ENCODE measurements at regions not wholly inside any gene's neighbourhood (a gene's known extent, or its start where the extent isn't known, plus 50 kb on each side); places are given as distances from the start of the nearest gene placed in this dataset.

DNA sequence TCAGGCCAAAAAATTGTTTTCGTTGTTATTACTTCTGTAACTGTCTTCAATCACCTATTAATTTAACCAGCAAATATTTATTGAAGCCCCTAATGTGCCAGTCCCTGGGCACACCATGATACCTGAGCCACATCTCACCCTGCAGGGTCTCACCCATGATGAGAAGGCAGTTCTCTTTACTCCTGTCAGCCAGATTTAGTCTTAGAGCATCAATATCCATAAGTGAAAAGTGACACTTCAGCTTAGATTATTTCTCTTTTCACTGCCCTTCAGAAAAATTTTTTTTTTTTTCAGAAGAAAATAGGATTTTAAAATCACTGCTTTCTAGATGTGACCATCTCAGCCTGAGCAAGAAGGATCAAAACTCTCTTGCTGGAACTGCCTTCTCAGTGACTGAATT, 258.6 kb upstream of the NFE2L3 start:
- Mint-ChIP-seq H3K27ac (peak overlapping the region; percentile 82), H3K9me3 (peaks cover 6% of the 10 kb centered on the region), H3K4me1 (ENCODE audit: low read depth) (peaks cover 33% of the 10 kb centered on the region), H3K36me3 (ENCODE audit: low read depth) (peaks cover 3% of the 10 kb centered on the region), H3K4me3 (peak overlapping the region; percentile 84), H3K27me3 (ENCODE audit: insufficient read depth) (peaks cover 19% of the 10 kb centered on the region)
- no peak for DNase-seq (ENCODE audit: low spot score)
- intact Hi-C loops (cut with micrococcal nuclease): loop anchor here (1.0 to 5.0 kb wide), 7 partner anchors 31 to 1268 kb away; no protein-coding TSS in a partner anchor

- H3K27me3 Mint-ChIP-seq (ENCODE audit: insufficient read depth): peaks cover 13% of the 10 kb centered on the region
- H3K27ac Mint-ChIP-seq: peak overlapping the region; percentile 76
- peaks cover 33% of the 10 kb centered on the region for H3K4me1 Mint-ChIP-seq (ENCODE audit: low read depth)
- peaks cover 3% of the 10 kb centered on the region for H3K36me3 Mint-ChIP-seq (ENCODE audit: low read depth)
- peaks cover 6% of the 10 kb centered on the region for H3K9me3 Mint-ChIP-seq
- H3K4me3 Mint-ChIP-seq: peak overlapping the region; percentile 48
- DNase-seq (ENCODE audit: low spot score): peak; percentile 18
- intact Hi-C loops (cut with micrococcal nuclease): loop anchor here (2.0 to 5.0 kb wide), 3 partner anchors 259 to 401 kb away; partner anchors contain the start of gene NFE2L3
Measured at GRCh38 chr7:25894002-25894901, 257.7 kb upstream of the NFE2L3 start.

GRCh38 chr7:25894902-25895791, 256.9 kb upstream of the NFE2L3 start:
- H3K36me3 Mint-ChIP-seq (ENCODE audit: low read depth): peaks cover 3% of the 10 kb centered on the region
- H3K4me1 Mint-ChIP-seq (ENCODE audit: low read depth): peaks cover 33% of the 10 kb centered on the region
- peaks cover 6% of the 10 kb centered on the region for H3K27me3 Mint-ChIP-seq (ENCODE audit: insufficient read depth)
- H3K9me3 Mint-ChIP-seq: peaks cover 6% of the 10 kb centered on the region
- H3K27ac Mint-ChIP-seq: no peak overlapping the region
- peak; percentile 51 for DNase-seq (ENCODE audit: low spot score)
- H3K4me3 Mint-ChIP-seq: peak overlapping the region; percentile 3
- intact Hi-C loops (cut with micrococcal nuclease): loop anchor here (2.0 to 5.0 kb wide), 4 partner anchors 72 to 400 kb away; partner anchors contain the start of gene NFE2L3

GRCh38 chr7:25895792-25896171, 256.2 kb upstream of the NFE2L3 start:
- intact Hi-C loops (cut with micrococcal nuclease): loop anchor here (2.0 to 5.0 kb wide), 3 partner anchors 72 to 399 kb away; partner anchors contain the start of gene NFE2L3
- H3K4me3 Mint-ChIP-seq: no peak overlapping the region
- peaks cover 33% of the 10 kb centered on the region for H3K4me1 Mint-ChIP-seq (ENCODE audit: low read depth)

GRCh38 chr7:25897261-25897782, 254.7 kb upstream of the NFE2L3 start:
- Mint-ChIP-seq H3K27me3 (ENCODE audit: insufficient read depth) (peaks cover 3% of the 10 kb centered on the region), H3K27ac (no peak overlapping the region), H3K4me3 (no peak overlapping the region), H3K4me1 (ENCODE audit: low read depth) (peaks cover 33% of the 10 kb centered on the region), H3K9me3 (peaks cover 6% of the 10 kb centered on the region), H3K36me3 (ENCODE audit: low read depth) (peaks cover 3% of the 10 kb centered on the region)
- no peak for DNase-seq (ENCODE audit: low spot score)
- intact Hi-C loops (cut with micrococcal nuclease): loop anchor here (5.0 kb wide), 1 partner anchor 70 kb away; no protein-coding TSS in a partner anchor

More at GRCh38 chr7:25895792-25896171, 256.2 kb upstream of the NFE2L3 start:
- no peak for DNase-seq (ENCODE audit: low spot score)
- H3K9me3 Mint-ChIP-seq: peaks cover 6% of the 10 kb centered on the region
- H3K27me3 Mint-ChIP-seq (ENCODE audit: insufficient read depth): peaks cover 6% of the 10 kb centered on the region
- no peak overlapping the region for H3K27ac Mint-ChIP-seq
- H3K36me3 Mint-ChIP-seq (ENCODE audit: low read depth): peaks cover 3% of the 10 kb centered on the region

DNA sequence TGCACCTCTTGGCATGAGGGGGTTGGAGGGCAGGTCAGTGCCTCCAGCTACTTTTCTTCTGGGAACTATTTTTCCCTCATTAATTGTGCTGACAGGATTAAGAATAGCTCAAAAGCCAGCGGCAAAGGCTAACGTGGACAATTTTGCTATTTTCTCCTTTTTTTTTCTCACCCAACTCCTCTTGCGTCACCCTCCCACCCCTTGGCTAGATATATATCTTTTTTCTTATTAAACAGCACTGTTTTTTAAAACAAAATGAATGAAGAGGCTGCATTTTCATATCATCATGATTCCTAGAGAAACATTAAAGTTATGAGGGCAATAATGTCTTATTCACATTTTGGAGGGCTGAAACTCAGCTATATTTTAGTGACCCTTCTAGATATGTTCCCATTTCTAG, 251.8 kb upstream of the NFE2L3 start:
- DNase-seq (ENCODE audit: low spot score): no peak
- peaks cover 7% of the 10 kb centered on the region for H3K4me1 Mint-ChIP-seq (ENCODE audit: low read depth)
- no peaks in the 10 kb centered on the region for H3K9me3 Mint-ChIP-seq
- H3K36me3 Mint-ChIP-seq (ENCODE audit: low read depth): no peaks in the 10 kb centered on the region
- no peaks in the 10 kb centered on the region for H3K27me3 Mint-ChIP-seq (ENCODE audit: insufficient read depth)
- H3K4me3 Mint-ChIP-seq: no peak overlapping the region
- intact Hi-C loops (cut with micrococcal nuclease): no loop called here
- H3K27ac Mint-ChIP-seq: no peak overlapping the region

DNA sequence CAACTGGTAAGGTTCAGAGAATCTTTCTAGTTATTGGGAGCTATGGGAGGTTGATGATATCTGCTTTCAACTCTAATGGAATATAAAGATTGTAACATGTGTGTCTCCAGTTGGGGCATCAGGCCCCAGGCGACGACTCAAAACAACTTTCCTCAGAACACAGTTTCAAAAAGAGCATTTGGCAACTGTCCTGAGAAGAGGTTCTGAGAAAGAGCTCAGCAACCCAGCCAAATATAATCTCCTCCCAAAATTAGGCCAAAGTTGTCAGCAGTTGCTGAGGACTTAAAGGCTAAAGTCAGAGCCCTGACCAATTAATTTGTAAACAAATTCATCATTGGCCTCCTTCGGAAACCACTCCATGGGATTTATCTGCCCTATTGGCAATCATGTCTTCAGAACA, 251.1 kb upstream of the NFE2L3 start:
- DNase-seq (ENCODE audit: low spot score): no peak
- Mint-ChIP-seq H3K4me3 (no peak overlapping the region), H3K4me1 (ENCODE audit: low read depth) (peaks cover 5% of the 10 kb centered on the region), H3K27ac (no peak overlapping the region), H3K36me3 (ENCODE audit: low read depth) (no peaks in the 10 kb centered on the region), H3K9me3 (no peaks in the 10 kb centered on the region), H3K27me3 (ENCODE audit: insufficient read depth) (no peaks in the 10 kb centered on the region)
- intact Hi-C loops (cut with micrococcal nuclease): no loop called here

DNA sequence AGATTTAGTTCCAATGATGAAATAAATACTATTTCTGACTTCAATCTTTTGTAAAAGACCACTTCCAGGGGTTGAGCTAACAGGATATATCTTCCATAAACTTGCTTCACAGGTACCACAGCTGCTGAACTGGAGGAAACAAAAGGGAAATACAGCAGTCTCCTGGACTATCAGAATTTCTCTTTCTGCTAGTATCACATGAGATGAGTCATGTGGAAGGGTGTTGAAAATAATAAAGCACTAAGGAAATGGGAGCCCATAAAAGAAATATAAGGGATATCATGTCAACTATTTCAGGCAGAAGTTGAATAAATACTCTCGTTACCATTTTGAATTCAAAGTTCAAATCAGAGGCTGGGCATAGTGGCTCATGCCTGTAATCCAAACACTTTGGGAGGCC, 250.3 kb upstream of the NFE2L3 start:
- Mint-ChIP-seq H3K4me1 (ENCODE audit: low read depth) (peaks cover 5% of the 10 kb centered on the region), H3K27me3 (ENCODE audit: insufficient read depth) (no peaks in the 10 kb centered on the region), H3K27ac (no peak overlapping the region), H3K4me3 (no peak overlapping the region), H3K9me3 (no peaks in the 10 kb centered on the region), H3K36me3 (ENCODE audit: low read depth) (no peaks in the 10 kb centered on the region)
- intact Hi-C loops (cut with micrococcal nuclease): no loop called here
- no peak for DNase-seq (ENCODE audit: low spot score)

- no peak overlapping the region for H3K27ac Mint-ChIP-seq
Measured at GRCh38 chr7:25906003-25906402, 246.0 kb upstream of the NFE2L3 start.

GRCh38 chr7:25906760-25907159, 245.2 kb upstream of the NFE2L3 start:
- H3K4me1 Mint-ChIP-seq (ENCODE audit: low read depth): no peaks in the 10 kb centered on the region
- H3K27me3 Mint-ChIP-seq (ENCODE audit: insufficient read depth): peaks cover 4% of the 10 kb centered on the region
- H3K9me3 Mint-ChIP-seq: no peaks in the 10 kb centered on the region
- H3K4me3 Mint-ChIP-seq: no peak overlapping the region
- no peak overlapping the region for H3K27ac Mint-ChIP-seq
- no peak for DNase-seq (ENCODE audit: low spot score)
- no peaks in the 10 kb centered on the region for H3K36me3 Mint-ChIP-seq (ENCODE audit: low read depth)
- intact Hi-C loops (cut with micrococcal nuclease): no loop called here

More at GRCh38 chr7:25906003-25906402, 246.0 kb upstream of the NFE2L3 start:
- DNase-seq (ENCODE audit: low spot score): no peak
- no peaks in the 10 kb centered on the region for H3K9me3 Mint-ChIP-seq
- no peak overlapping the region for H3K4me3 Mint-ChIP-seq
- no peaks in the 10 kb centered on the region for H3K36me3 Mint-ChIP-seq (ENCODE audit: low read depth)
- no peaks in the 10 kb centered on the region for H3K4me1 Mint-ChIP-seq (ENCODE audit: low read depth)
- peaks cover 3% of the 10 kb centered on the region for H3K27me3 Mint-ChIP-seq (ENCODE audit: insufficient read depth)
- intact Hi-C loops (cut with micrococcal nuclease): no loop called here

DNA sequence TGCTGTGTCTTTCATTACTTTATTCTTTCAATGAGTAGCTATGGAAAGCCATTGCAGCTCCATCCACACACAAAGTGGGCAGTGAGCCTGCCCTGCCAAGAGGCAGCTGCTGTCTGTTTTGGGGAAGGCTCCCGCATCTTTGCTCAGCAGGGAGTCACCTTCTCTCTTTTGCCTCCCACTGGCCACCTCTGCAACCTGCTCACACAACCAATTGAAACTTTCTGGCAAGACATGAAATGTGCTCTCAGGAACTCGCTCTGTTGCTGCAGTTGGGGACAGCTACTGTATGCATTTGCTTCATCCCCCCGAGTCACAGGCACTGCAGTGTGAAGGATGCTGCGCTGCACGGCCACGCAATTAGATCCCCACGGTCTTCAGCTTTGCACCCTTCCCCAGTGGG, 244.8 kb upstream of the NFE2L3 start:
- intact Hi-C loops (cut with micrococcal nuclease): no loop called here
- Mint-ChIP-seq H3K36me3 (ENCODE audit: low read depth) (no peaks in the 10 kb centered on the region), H3K27me3 (ENCODE audit: insufficient read depth) (peaks cover 8% of the 10 kb centered on the region), H3K9me3 (no peaks in the 10 kb centered on the region), H3K4me1 (ENCODE audit: low read depth) (no peaks in the 10 kb centered on the region), H3K4me3 (no peak overlapping the region), H3K27ac (no peak overlapping the region)
- no peak for DNase-seq (ENCODE audit: low spot score)

DNA sequence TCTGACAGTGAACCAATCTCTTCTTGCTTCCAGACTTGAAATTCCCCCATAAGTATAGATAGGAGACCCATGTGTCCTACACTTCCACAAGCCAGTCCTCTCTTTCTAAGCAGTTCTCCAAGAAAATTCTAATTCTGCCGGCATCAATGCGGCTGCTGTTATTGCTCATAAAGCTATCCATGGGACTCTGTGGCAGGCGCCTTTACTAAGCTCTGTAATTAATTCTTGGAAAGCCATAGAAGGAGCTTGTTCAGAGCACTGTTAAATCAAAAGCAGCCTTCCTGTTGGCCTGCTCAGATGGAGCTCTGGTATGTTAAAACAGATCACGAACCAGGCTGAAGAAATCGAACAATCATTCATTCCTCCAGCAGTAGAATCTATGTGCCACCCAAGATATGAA, 244.3 kb upstream of the NFE2L3 start:
- Mint-ChIP-seq H3K4me3 (no peak overlapping the region), H3K4me1 (ENCODE audit: low read depth) (no peaks in the 10 kb centered on the region), H3K27me3 (ENCODE audit: insufficient read depth) (peaks cover 8% of the 10 kb centered on the region), H3K27ac (no peak overlapping the region), H3K36me3 (ENCODE audit: low read depth) (no peaks in the 10 kb centered on the region), H3K9me3 (no peaks in the 10 kb centered on the region)
- no peak for DNase-seq (ENCODE audit: low spot score)
- intact Hi-C loops (cut with micrococcal nuclease): no loop called here
